Suprapubic skin (tissue), 4 donors: ENCODE measurements at regions not wholly inside any gene's neighbourhood (a gene's known extent, or its start where the extent isn't known, plus 50 kb on each side); places are given as distances from the start of the nearest gene placed in this dataset.

Experiments
- DNase-seq, 2 donors: peaks; one replicate each; pipeline ENCODE4 v3.0.0-alpha.2; 2019; ENCODE audit warnings: low spot score in 2 of 2
- H3K27ac ChIP-seq: fragments of 200-600 bp; sonication (generic); one replicate; pipeline ENCODE4 v1.5.1; 2019
- H3K27me3 ChIP-seq: fragments of 200-600 bp; sonication (generic); one replicate; pipeline ENCODE4 v1.5.1; 2019
- H3K36me3 ChIP-seq: fragments of 200-600 bp; sonication (generic); one replicate; pipeline ENCODE4 v1.5.1; 2019
- H3K4me1 ChIP-seq: fragments of 200-600 bp; sonication (generic); one replicate; pipeline ENCODE4 v1.5.1; 2019
- H3K4me3 ChIP-seq: fragments of 200-600 bp; sonication (generic); one replicate; pipeline ENCODE4 v1.5.1; 2019; ENCODE audit warnings: mild to moderate bottlenecking
- H3K9me3 ChIP-seq: fragments of 200-600 bp; sonication (generic); one replicate; pipeline ENCODE4 v1.5.1; 2019
- EP300 ChIP-seq: sonication (generic); formaldehyde crosslinking; IDR thresholded peaks from one replicate; pipeline ENCODE4 v1.6.1; 2017; ENCODE audit warnings: antibody characterized with exemption
- POLR2A ChIP-seq, 2 donors: fragments of 450-650 bp; IDR thresholded peaks; one replicate each; pipeline ENCODE4 v1.6.1; 2017; ENCODE audit warnings: antibody characterized with exemption in 2 of 2, mild to moderate bottlenecking in 2 of 2, moderate library complexity in 2 of 2
- POLR2AphosphoS5 ChIP-seq, 3 donors: sonication (generic); formaldehyde crosslinking; IDR thresholded peaks; one replicate each; pipeline ENCODE4 v1.6.1; 2017; ENCODE audit warnings: antibody characterized with exemption in 3 of 3
- WGBS: methylation state at CpG from one replicate; pipeline ENCODE4 v1.1.5; 2018; 5-methylcytosine and 5-hydroxymethylcytosine counted together
- TF ChIP-seq, protein P1 (sequence below), 2 donors: fragments of 200-600 bp in 1 of 2; fragments of 450-650 bp in 1 of 2; sonication (generic) in 1 of 2; IDR thresholded peaks; one replicate each; pipeline ENCODE4 v1.5.1; 2016 to 2019; ENCODE audit warnings: antibody characterized with exemption in 2 of 2, mild to moderate bottlenecking in 1 of 2, moderate library complexity in 1 of 2

DNA sequence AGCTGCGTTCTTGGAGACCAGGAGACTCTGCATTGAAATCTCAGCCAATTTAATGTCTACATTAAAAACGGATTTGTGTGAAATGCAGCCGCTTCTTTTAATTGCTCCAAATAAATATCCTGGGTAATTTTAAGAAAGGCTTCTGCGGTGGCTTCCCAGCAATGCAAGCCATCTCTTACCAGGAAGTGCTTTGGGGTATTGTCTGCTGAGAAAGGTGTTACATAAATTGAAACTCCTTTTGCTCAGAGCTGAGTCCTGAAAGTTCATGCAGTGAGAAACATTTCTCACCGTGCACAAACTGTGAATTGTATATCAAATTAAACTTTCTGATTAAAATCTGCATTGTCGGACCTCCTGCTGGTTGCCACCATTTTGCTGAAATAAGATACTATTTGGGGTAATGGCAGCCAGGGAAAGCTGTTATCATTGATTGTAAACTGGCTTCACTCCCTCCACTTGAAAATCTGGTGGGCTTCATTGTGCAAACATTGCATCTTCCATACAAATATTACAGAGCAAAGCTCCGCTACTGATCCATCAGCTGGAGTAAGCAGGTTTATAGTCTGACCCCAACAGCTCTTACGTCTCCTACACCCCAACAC, 59.5 kb downstream of the ZIC5 start:
- no peaks in the 10 kb centered on the region for H3K36me3 ChIP-seq
- H3K4me1 ChIP-seq: no peaks in the 10 kb centered on the region
- no peak overlapping the region for H3K4me3 ChIP-seq
- 68% methylated on average over 8 of the region's 8 CpGs for WGBS
- no peak for TF ChIP-seq POLR2AphosphoS5 (IDR thresholded peaks at IDR 0.05)
- no peak for TF ChIP-seq EP300
- TF ChIP-seq, protein P1, sequence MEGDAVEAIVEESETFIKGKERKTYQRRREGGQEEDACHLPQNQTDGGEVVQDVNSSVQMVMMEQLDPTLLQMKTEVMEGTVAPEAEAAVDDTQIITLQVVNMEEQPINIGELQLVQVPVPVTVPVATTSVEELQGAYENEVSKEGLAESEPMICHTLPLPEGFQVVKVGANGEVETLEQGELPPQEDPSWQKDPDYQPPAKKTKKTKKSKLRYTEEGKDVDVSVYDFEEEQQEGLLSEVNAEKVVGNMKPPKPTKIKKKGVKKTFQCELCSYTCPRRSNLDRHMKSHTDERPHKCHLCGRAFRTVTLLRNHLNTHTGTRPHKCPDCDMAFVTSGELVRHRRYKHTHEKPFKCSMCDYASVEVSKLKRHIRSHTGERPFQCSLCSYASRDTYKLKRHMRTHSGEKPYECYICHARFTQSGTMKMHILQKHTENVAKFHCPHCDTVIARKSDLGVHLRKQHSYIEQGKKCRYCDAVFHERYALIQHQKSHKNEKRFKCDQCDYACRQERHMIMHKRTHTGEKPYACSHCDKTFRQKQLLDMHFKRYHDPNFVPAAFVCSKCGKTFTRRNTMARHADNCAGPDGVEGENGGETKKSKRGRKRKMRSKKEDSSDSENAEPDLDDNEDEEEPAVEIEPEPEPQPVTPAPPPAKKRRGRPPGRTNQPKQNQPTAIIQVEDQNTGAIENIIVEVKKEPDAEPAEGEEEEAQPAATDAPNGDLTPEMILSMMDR (IDR thresholded peaks at IDR 0.05): no peak
- no peak for DNase-seq
- no peaks in the 10 kb centered on the region for H3K9me3 ChIP-seq
- H3K27ac ChIP-seq: no peak overlapping the region
- peaks cover 55% of the 10 kb centered on the region for H3K27me3 ChIP-seq

DNA sequence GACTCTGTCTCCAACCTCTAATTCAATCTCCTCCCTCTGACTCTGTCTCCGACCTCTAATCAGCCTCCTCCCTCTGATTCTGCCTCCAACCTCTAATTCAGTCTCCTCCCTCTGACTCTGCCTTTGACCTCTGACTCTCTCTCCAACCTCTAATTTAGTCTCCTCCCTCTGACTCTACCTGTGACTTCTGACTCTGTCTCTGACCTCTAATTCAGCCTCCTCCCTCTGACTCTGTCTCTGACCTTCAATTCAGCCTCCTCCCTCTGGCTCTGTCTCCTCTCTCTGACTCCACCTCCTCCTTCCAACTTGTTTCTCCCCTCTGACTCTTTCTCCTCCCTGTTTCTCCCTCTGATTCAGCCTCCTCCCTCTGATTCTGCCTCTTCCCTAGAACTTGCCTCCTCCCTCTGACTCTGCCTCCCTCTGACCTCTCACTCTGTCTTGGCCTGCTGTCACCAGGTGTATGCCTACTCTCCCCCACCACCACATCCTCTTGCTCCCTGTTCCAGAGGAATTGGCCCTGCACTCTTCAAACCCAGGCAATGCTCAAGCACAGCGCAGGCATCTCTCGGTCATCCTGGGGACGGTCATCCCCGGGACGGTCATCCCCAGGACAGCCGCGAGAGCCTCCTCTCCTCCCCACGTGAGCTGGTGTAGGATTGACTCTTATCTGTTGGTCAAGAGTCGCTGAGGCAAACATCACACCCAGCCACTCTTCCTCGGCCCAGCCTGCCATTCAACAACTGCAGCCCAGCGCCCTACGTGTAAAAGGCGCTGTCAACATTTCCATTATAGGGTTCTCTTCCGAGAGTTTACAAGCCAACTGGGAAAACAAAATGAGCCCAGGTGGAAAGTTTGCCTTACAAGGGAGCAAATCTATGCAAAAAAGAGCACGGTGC, 60.2 kb downstream of the ZIC5 start:
- Histone ChIP-seq H3K4me1 (no peaks in the 10 kb centered on the region), H3K27ac (no peak overlapping the region), H3K36me3 (no peaks in the 10 kb centered on the region), H3K4me3 (no peak overlapping the region), H3K9me3 (no peaks in the 10 kb centered on the region), H3K27me3 (peaks cover 60% of the 10 kb centered on the region)
- DNase-seq: no peak
- 70% methylated on average over 16 of the region's 16 CpGs for WGBS
- TF ChIP-seq, protein P1 (IDR thresholded peaks at IDR 0.05): no peak
- TF ChIP-seq EP300: no peak
- no peak for TF ChIP-seq POLR2AphosphoS5 (IDR thresholded peaks at IDR 0.05)
- no peak for TF ChIP-seq POLR2A (IDR thresholded peaks at IDR 0.05)

DNA sequence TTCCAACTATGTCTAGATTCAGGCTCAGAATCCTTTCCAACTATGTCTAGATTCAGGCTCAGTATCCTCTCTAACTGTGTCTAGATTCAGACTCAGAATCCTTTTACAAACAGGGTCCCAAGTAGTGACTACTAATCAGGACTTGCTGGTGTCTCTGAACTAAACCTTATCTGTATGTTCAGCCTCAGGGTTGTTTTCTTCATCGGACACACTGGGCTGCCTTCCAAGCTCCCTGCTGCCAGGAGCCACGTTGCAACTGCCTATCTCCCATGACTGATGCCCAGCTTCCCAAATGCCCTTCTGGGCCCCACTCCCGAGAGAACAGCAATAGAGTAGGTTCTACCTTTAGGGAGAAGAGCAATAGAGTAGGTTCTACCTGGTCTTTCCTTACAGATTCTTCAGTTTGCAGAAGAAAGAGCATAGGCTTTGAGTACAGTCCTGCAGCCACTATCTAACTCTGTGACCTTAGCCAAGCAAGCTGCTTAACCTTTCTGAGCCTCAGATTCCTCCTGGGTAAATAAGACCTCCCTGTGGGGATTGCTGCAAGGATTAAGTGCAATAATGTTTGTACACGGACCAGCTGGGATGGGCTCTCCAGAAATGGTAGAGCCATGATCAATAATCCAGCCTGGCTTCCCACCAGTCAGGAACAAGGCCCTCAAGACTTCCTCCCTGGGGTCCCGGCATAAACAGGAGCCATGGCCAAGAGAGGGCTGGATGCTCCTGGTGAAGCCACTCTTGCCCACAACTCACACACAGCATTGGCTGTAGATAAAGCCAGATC, 61.5 kb downstream of the ZIC5 start:
- Histone ChIP-seq H3K9me3 (no peaks in the 10 kb centered on the region), H3K36me3 (no peaks in the 10 kb centered on the region), H3K4me1 (no peaks in the 10 kb centered on the region), H3K4me3 (no peak overlapping the region), H3K27me3 (peaks cover 52% of the 10 kb centered on the region), H3K27ac (no peak overlapping the region)
- no peak for DNase-seq
- 27% methylated on average over 3 of the region's 5 CpGs for WGBS
- TF ChIP-seq, protein P1 (IDR thresholded peaks at IDR 0.05): no peak
- TF ChIP-seq POLR2AphosphoS5 (IDR thresholded peaks at IDR 0.05): no peak

DNA sequence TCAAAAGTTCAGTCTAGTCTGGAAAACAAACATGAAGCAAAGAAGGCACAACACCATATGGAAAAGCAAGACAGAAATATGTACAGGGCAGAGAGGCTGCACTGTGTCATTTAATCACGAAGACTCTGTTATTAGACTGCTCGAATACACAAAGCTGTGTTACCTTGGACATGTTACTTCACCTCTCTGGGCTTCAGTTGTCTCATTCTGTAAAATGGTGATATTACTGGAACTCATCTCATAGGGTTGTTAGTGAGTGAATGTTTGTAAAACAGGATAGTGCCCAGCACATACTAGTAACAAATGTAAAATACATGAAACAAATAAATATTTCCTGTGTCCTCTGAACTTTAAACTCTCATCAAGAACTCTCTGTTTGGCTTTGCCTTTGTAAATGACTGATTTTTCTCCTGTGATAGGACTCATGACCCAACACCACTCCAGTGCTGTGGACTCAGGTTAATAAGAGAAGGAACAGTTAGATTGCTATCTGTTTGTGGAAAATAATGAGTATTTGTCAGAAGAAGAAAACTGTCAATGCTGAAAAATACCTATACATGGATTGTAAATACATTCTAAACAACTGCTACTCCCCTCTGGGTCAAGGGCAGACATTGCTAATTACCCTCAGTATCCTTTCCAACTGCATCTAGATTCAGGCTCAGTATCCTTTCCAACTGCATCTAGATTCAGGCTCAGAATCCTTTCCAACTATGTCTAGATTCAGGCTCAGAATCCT, 62.3 kb downstream of the ZIC5 start:
- TF ChIP-seq POLR2A (IDR thresholded peaks at IDR 0.05) (no peak), EP300 (no peak), POLR2AphosphoS5 (IDR thresholded peaks at IDR 0.05) (no peak)
- TF ChIP-seq, protein P1 (IDR thresholded peaks at IDR 0.05): no peak
- Histone ChIP-seq H3K27me3 (peaks cover 55% of the 10 kb centered on the region), H3K36me3 (no peaks in the 10 kb centered on the region), H3K4me3 (no peak overlapping the region), H3K4me1 (no peaks in the 10 kb centered on the region), H3K27ac (no peak overlapping the region), H3K9me3 (no peaks in the 10 kb centered on the region)
- 94% methylated on average over 2 of the region's 2 CpGs for WGBS
- no peak for DNase-seq
